WERI-Rb-1 (cell line): ENCODE measurements at regions not wholly inside any gene's neighbourhood (a gene's known extent, or its start where the extent isn't known, plus 50 kb on each side); places are given as distances from the start of the nearest gene placed in this dataset.

ENCODE experiments used
- DNase-seq: peaks from one replicate; pipeline ENCODE4 v3.0.0-alpha.2; 2020
- H3K27ac ChIP-seq: fragments of 250-450 bp; sonication (Bioruptor Pico); 2 replicates; pipeline ENCODE4 v1.5.1; 2020; ENCODE audit warnings: mild to moderate bottlenecking, moderate library complexity
- H3K27me3 ChIP-seq: fragments of 250-450 bp; sonication (Bioruptor Pico); 2 replicates; pipeline ENCODE4 v1.5.1; 2021; ENCODE audit warnings: mild to moderate bottlenecking, low read depth, moderate library complexity; ENCODE audit not compliant: insufficient read depth, severe bottlenecking
- H3K36me3 ChIP-seq: fragments of 250-450 bp; sonication (Bioruptor Pico); 2 replicates; pipeline ENCODE4 v1.5.1; 2020; ENCODE audit warnings: mild to moderate bottlenecking, moderate library complexity
- H3K4me3 ChIP-seq: 2 replicates; pipeline ENCODE4 v1.5.1; 2011; ENCODE audit warnings: low read depth, mild to moderate bottlenecking, control low read depth, low read length
- H3K9me3 ChIP-seq: fragments of 250-450 bp; sonication (Bioruptor Pico); 2 replicates; pipeline ENCODE4 v1.5.1; 2021; ENCODE audit warnings: mild to moderate bottlenecking, moderate library complexity; ENCODE audit not compliant: severe bottlenecking
- CTCF ChIP-seq: IDR thresholded peaks from 2 replicates; pipeline ENCODE4 v1.5.1; 2011; ENCODE audit warnings: low read depth, mild to moderate bottlenecking, control low read depth, inconsistent platforms, low read length

GRCh38 chr12:58412461-58413060 is 471.2 kb downstream of the ATP23 start:
- Histone ChIP-seq H3K4me3 (no peak overlapping the region), H3K27me3 (no peaks in the 10 kb centered on the region), H3K27ac (no peak overlapping the region), H3K9me3 (no peaks in the 10 kb centered on the region), H3K36me3 (no peaks in the 10 kb centered on the region)
- no peak for DNase-seq
- TF ChIP-seq CTCF, result no peak

- Histone ChIP-seq H3K36me3 (no peaks in the 10 kb centered on the region), H3K4me3 (no peak overlapping the region), H3K27ac (no peak overlapping the region)
Measured at GRCh38 chr12:58413794-58414193, 472.4 kb downstream of the ATP23 start.

GRCh38 chr12:58414398-58414871 is 473.1 kb downstream of the ATP23 start:
- no peak overlapping the region for H3K27ac ChIP-seq
- no peak for DNase-seq
- TF ChIP-seq CTCF, result no peak
- H3K36me3 ChIP-seq, result no peaks in the 10 kb centered on the region
- no peaks in the 10 kb centered on the region for H3K27me3 ChIP-seq
- H3K4me3 ChIP-seq, result no peak overlapping the region
- H3K9me3 ChIP-seq, result no peaks in the 10 kb centered on the region

More at GRCh38 chr12:58413794-58414193, 472.4 kb downstream of the ATP23 start:
- TF ChIP-seq CTCF, result no peak
- no peak for DNase-seq
- Histone ChIP-seq H3K27me3 (no peaks in the 10 kb centered on the region), H3K9me3 (no peaks in the 10 kb centered on the region)

GRCh38 chr12:58415716-58416115 is 474.3 kb downstream of the ATP23 start:
- no peak for TF ChIP-seq CTCF
- H3K27ac ChIP-seq, result no peak overlapping the region

GRCh38 chr12:58416236-58416635 is 474.9 kb downstream of the ATP23 start:
- H3K9me3 ChIP-seq, result no peaks in the 10 kb centered on the region
- H3K27me3 ChIP-seq, result no peaks in the 10 kb centered on the region
- DNase-seq, result no peak
- no peaks in the 10 kb centered on the region for H3K36me3 ChIP-seq
- no peak overlapping the region for H3K4me3 ChIP-seq
- TF ChIP-seq CTCF, result no peak
- H3K27ac ChIP-seq, result no peak overlapping the region

More at GRCh38 chr12:58415716-58416115, 474.3 kb downstream of the ATP23 start:
- Histone ChIP-seq H3K4me3 (no peak overlapping the region), H3K9me3 (no peaks in the 10 kb centered on the region), H3K36me3 (no peaks in the 10 kb centered on the region), H3K27me3 (no peaks in the 10 kb centered on the region)
- no peak for DNase-seq
